CD8-positive, alpha-beta memory T cell (primary cell): ENCODE measurements at regions not wholly inside any gene's neighbourhood (a gene's known extent, or its start where the extent isn't known, plus 50 kb on each side); places are given as distances from the start of the nearest gene placed in this dataset.

Experiments used
- CTCF ChIA-PET: fragments of 350-600 bp; sonication (Branson Sonifier 250); formaldehyde crosslinking; loops from one replicate; lab custom pipeline; 2021; ENCODE audit warnings: antibody characterized with exemption; lab: Charles Lee
- POLR2A ChIA-PET: fragments of 350-600 bp; sonication (Branson Sonifier 250); formaldehyde crosslinking; loops from one replicate; lab custom pipeline; 2021; ENCODE audit warnings: antibody characterized with exemption; lab: Charles Lee
- DNase-seq, 5 donors: peaks; one replicate each; pipeline versions ENCODE4 v3.0.0 to v3.0.0-alpha.2; 2020 to 2022; ENCODE audit warnings: mixed read lengths in 1 of 5
- H3K27ac ChIP-seq: one replicate; pipeline ENCODE4 v1.7.0; 2013; ENCODE audit warnings: low read depth, mild to moderate bottlenecking, low read length, moderate library complexity
- H3K27me3 ChIP-seq: 2 replicates; pipeline ENCODE4 v1.7.0; 2013; ENCODE audit warnings: low read length, mild to moderate bottlenecking; ENCODE audit not compliant: insufficient read depth, poor library complexity, severe bottlenecking
- H3K36me3 ChIP-seq: 2 replicates; pipeline ENCODE4 v1.7.0; 2013; ENCODE audit warnings: mild to moderate bottlenecking, low read length, moderate library complexity; ENCODE audit not compliant: insufficient read depth
- H3K4me1 ChIP-seq: 2 replicates; pipeline ENCODE4 v1.7.0; 2013; ENCODE audit warnings: mild to moderate bottlenecking, low read length, moderate library complexity; ENCODE audit not compliant: insufficient read depth
- H3K4me3 ChIP-seq: 2 replicates; pipeline ENCODE4 v1.7.0; 2013; ENCODE audit warnings: mild to moderate bottlenecking, low read length
- H3K9me3 ChIP-seq: 2 replicates; pipeline ENCODE4 v1.7.0; 2013; ENCODE audit warnings: mild to moderate bottlenecking, low read length
- H3K27ac Mint-ChIP-seq, 8 donors: one replicate each; pipeline ENCODE4 v1.8.0; 2020 to 2021; ENCODE audit warnings: mixed read lengths in 8 of 8, mild to moderate bottlenecking in 6 of 8, inconsistent platforms in 3 of 8, moderate library complexity in 3 of 8
- H3K27me3 Mint-ChIP-seq, 2 donors: one replicate each; pipeline ENCODE4 v1.8.0; 2020 to 2021; ENCODE audit warnings: mixed read lengths in 2 of 2, mild to moderate bottlenecking in 1 of 2, moderate library complexity in 1 of 2
- H3K36me3 Mint-ChIP-seq, 3 donors: one replicate each; pipeline ENCODE4 v1.8.0; 2020 to 2021; ENCODE audit warnings: mixed read lengths in 3 of 3, inconsistent platforms in 1 of 3, mild to moderate bottlenecking in 1 of 3
- H3K4me1 Mint-ChIP-seq, 3 donors: one replicate each; pipeline ENCODE4 v1.8.0; 2020 to 2021; ENCODE audit warnings: mixed read lengths in 3 of 3, inconsistent platforms in 1 of 3, mild to moderate bottlenecking in 1 of 3
- H3K4me3 Mint-ChIP-seq, 7 donors: one replicate each; pipeline ENCODE4 v1.8.0; 2020 to 2021; ENCODE audit warnings: mixed read lengths in 7 of 7, mild to moderate bottlenecking in 6 of 7, moderate library complexity in 4 of 7, inconsistent platforms in 2 of 7
- H3K9me3 Mint-ChIP-seq, 5 donors: one replicate each; pipeline ENCODE4 v1.8.0; 2020 to 2022; ENCODE audit warnings: mixed read lengths in 5 of 5, mild to moderate bottlenecking in 3 of 5, moderate library complexity in 2 of 5, inconsistent platforms in 1 of 5

DNA sequence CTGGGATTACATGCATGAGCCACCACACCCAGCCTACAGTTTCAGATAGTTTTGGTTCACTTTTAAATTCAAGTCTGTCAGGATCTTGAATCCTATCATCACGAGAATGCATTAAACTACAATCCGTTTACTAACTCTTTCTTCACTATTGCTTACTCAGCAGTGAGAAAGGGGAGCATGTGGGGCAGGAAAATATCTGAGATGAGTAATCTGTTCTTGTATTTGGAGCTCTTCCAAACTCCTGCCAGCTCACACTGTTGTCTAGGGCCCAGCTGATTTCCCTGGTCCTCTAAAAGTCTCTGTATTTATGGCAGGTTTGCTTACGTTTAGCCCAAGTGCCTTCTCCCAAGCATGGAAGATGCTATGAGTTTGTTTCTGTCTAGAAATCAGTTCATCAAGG is 152.2 kb downstream of the FGF18 start:
- no peak for DNase-seq
- Histone ChIP-seq H3K4me1 (no peaks in the 10 kb centered on the region), H3K27ac (no peak overlapping the region), H3K9me3 (no peaks in the 10 kb centered on the region), H3K36me3 (no peaks in the 10 kb centered on the region), H3K4me3 (no peak overlapping the region), H3K27me3 (no peaks in the 10 kb centered on the region)
- Mint-ChIP-seq H3K27me3 (peaks cover 22% of the 10 kb centered on the region in 2 donors), H3K36me3 (peaks cover 0 to 3% (median 0%) of the 10 kb centered on the region in 3 donors), H3K27ac (no peak overlapping the region), H3K4me1 (no peaks in the 10 kb centered on the region), H3K4me3 (no peak overlapping the region), H3K9me3 (peaks cover 26 to 37% (median 33%) of the 10 kb centered on the region in 5 donors)
- POLR2A ChIA-PET: no interaction called here
- CTCF ChIA-PET: no interaction called here

GRCh38 chr5:171573021-171573420 is 153.6 kb downstream of the FGF18 start:
- H3K27ac Mint-ChIP-seq: no peak overlapping the region
- Histone ChIP-seq H3K4me1 (no peaks in the 10 kb centered on the region), H3K36me3 (no peaks in the 10 kb centered on the region), H3K9me3 (no peaks in the 10 kb centered on the region), H3K4me3 (no peak overlapping the region), H3K27me3 (no peaks in the 10 kb centered on the region), H3K27ac (no peak overlapping the region)
- peaks cover 0 to 3% (median 0%) of the 10 kb centered on the region in 3 donors for H3K36me3 Mint-ChIP-seq
- ChIA-PET CTCF (no interaction called here), POLR2A (no interaction called here)
- peaks cover 18% of the 10 kb centered on the region in 2 donors for H3K27me3 Mint-ChIP-seq
- H3K9me3 Mint-ChIP-seq: peaks cover 25 to 35% (median 26%) of the 10 kb centered on the region in 5 donors
- no peak for DNase-seq
- H3K4me1 Mint-ChIP-seq: no peaks in the 10 kb centered on the region
- H3K4me3 Mint-ChIP-seq: no peak overlapping the region

DNA sequence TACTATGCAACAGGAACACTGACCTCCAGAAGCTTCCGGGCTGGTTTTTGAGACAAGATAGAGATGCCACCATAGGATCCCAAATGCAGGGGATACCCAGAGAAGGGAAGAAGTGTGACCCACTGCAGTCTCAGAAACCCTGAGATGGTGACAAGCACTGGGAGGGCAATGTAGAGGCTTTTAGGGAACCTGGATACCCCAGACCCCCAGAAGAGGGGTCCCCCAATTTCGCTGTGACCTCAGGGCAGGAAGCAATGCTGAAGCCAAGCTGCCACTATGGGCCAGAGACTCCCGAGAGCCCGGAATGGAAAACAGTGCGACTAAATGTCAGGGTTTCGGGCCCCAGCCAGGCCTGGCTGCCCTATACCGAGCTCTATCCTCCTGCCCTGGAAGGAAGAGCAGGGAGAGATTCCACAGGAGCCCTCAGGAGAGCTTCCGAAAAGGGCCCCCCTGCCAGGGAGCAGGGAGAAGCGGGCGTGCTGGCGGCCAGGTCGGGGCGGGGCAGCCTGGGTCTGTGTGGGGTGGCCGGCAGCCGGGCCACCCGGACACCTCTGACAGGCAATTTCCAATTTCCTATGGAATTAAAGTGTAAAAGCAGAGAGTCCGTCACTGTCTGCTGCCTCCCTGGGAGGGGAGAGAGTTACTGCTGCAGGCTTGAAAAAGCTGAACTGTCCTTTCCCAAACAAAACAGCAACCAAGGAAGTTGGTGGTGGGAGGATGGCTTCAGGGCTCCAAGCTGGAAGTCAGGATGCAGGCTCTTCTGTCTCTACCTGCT is 154.2 kb downstream of the FGF18 start:
- no peaks in the 10 kb centered on the region for H3K4me1 Mint-ChIP-seq
- DNase-seq: no peak
- POLR2A ChIA-PET: no interaction called here
- peaks cover 0 to 4% (median 0%) of the 10 kb centered on the region in 3 donors for H3K36me3 Mint-ChIP-seq
- H3K27ac ChIP-seq: no peak overlapping the region
- H3K27me3 Mint-ChIP-seq: peaks cover 16% of the 10 kb centered on the region in 2 donors
- H3K4me3 Mint-ChIP-seq: no peak overlapping the region
- no peaks in the 10 kb centered on the region for H3K36me3 ChIP-seq
- H3K27me3 ChIP-seq: no peaks in the 10 kb centered on the region
- no peak overlapping the region for H3K27ac Mint-ChIP-seq
- CTCF ChIA-PET: no interaction called here
- H3K9me3 ChIP-seq: no peaks in the 10 kb centered on the region
- no peaks in the 10 kb centered on the region for H3K4me1 ChIP-seq
- H3K4me3 ChIP-seq: no peak overlapping the region
- H3K9me3 Mint-ChIP-seq: peaks cover 20 to 29% (median 23%) of the 10 kb centered on the region in 5 donors

DNA sequence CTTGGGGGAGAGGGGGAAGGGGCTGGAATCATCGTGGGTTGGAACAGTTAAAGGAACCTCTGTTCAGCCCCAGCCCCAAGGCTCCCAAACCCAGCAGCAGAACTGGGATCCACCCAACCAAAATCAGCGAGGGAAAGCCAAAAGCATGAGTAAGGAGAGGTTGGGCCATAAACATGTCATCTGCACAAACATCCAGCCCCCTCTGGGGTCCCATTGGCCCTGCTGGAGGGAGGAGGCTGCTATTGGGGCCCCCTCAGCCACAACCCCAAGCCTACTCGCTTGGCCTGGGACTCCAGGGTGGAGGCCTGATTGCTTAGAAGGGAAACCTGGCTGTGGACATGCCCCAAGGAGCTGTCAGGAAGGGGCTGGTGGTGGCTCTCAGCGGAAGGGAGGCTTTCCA is 154.9 kb downstream of the FGF18 start:
- Histone ChIP-seq H3K4me3 (no peak overlapping the region), H3K27me3 (no peaks in the 10 kb centered on the region), H3K4me1 (no peaks in the 10 kb centered on the region), H3K9me3 (no peaks in the 10 kb centered on the region), H3K36me3 (no peaks in the 10 kb centered on the region), H3K27ac (no peak overlapping the region)
- no peaks in the 10 kb centered on the region for H3K4me1 Mint-ChIP-seq
- ChIA-PET POLR2A (no interaction called here), CTCF (no interaction called here)
- H3K36me3 Mint-ChIP-seq: peaks cover 0 to 2% (median 0%) of the 10 kb centered on the region in 3 donors
- no peak for DNase-seq
- H3K27ac Mint-ChIP-seq: no peak overlapping the region
- peaks cover 14 to 17% of the 10 kb centered on the region in 2 donors for H3K27me3 Mint-ChIP-seq
- peaks cover 13 to 25% (median 18%) of the 10 kb centered on the region in 5 donors for H3K9me3 Mint-ChIP-seq
- no peak overlapping the region for H3K4me3 Mint-ChIP-seq

GRCh38 chr5:171575386-171575785 is 155.9 kb downstream of the FGF18 start:
- Mint-ChIP-seq H3K4me3 (no peak overlapping the region), H3K27ac (no peak overlapping the region), H3K36me3 (peaks cover 0 to 2% (median 0%) of the 10 kb centered on the region in 3 donors), H3K9me3 (peaks cover 4 to 15% (median 11%) of the 10 kb centered on the region in 5 donors), H3K4me1 (no peaks in the 10 kb centered on the region), H3K27me3 (peaks cover 14 to 17% of the 10 kb centered on the region in 2 donors)
- POLR2A ChIA-PET: no interaction called here
- Histone ChIP-seq H3K27ac (no peak overlapping the region), H3K36me3 (no peaks in the 10 kb centered on the region), H3K9me3 (no peaks in the 10 kb centered on the region), H3K27me3 (no peaks in the 10 kb centered on the region), H3K4me3 (no peak overlapping the region), H3K4me1 (no peaks in the 10 kb centered on the region)
- no peak for DNase-seq
- CTCF ChIA-PET: no interaction called here

DNA sequence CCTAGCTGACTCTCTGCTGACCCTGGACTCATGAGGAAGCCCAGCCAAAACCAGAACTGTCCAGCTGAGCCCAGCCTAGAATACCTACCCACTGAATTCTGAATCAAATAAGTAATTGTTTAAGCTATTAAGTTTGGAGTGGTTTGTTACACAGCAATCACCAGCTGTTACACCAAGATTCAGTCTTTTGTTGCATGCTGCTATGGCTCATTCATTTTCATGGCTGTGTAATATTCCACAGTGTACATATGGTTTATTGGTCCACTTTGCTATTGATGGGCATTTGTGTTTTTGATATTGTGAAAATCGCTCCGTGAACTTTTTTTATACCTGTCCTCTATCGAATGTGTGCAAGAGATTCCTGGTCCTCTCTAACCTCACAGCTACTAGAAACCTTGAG is 156.4 kb downstream of the FGF18 start:
- Histone ChIP-seq H3K4me1 (no peaks in the 10 kb centered on the region), H3K27ac (no peak overlapping the region), H3K4me3 (no peak overlapping the region), H3K36me3 (no peaks in the 10 kb centered on the region), H3K9me3 (no peaks in the 10 kb centered on the region), H3K27me3 (no peaks in the 10 kb centered on the region)
- Mint-ChIP-seq H3K27ac (no peak overlapping the region), H3K36me3 (peaks cover 0 to 2% (median 0%) of the 10 kb centered on the region in 3 donors), H3K4me3 (no peak overlapping the region), H3K9me3 (peaks cover under 1 to 12% (median 8%) of the 10 kb centered on the region in 5 donors), H3K27me3 (peaks cover 14 to 17% of the 10 kb centered on the region in 2 donors), H3K4me1 (no peaks in the 10 kb centered on the region)
- ChIA-PET POLR2A (no interaction called here), CTCF (no interaction called here)
- DNase-seq: no peak

- peaks cover 11 to 17% of the 10 kb centered on the region in 2 donors for H3K27me3 Mint-ChIP-seq
- no peak overlapping the region for H3K4me3 Mint-ChIP-seq
- DNase-seq: no peak
- no peaks in the 10 kb centered on the region for H3K27me3 ChIP-seq
- peaks cover 0 to 2% (median 0%) of the 10 kb centered on the region in 3 donors for H3K36me3 Mint-ChIP-seq
- no peaks in the 10 kb centered on the region for H3K9me3 ChIP-seq
- no peaks in the 10 kb centered on the region for H3K36me3 ChIP-seq
- POLR2A ChIA-PET: no interaction called here
- H3K9me3 Mint-ChIP-seq: peaks cover 0 to 12% (median 3%) of the 10 kb centered on the region in 5 donors
- CTCF ChIA-PET: no interaction called here
- H3K4me1 Mint-ChIP-seq: no peaks in the 10 kb centered on the region
- H3K4me3 ChIP-seq: no peak overlapping the region
- no peak overlapping the region for H3K27ac Mint-ChIP-seq
- H3K4me1 ChIP-seq: no peaks in the 10 kb centered on the region
- no peak overlapping the region for H3K27ac ChIP-seq
Measured at GRCh38 chr5:171577042-171577758, 157.8 kb downstream of the FGF18 start.
